Peyer's patch (tissue), 4 donors: ENCODE measurements at regions not wholly inside any gene's neighbourhood (a gene's known extent, or its start where the extent isn't known, plus 50 kb on each side); places are given as distances from the start of the nearest gene placed in this dataset.

Source experiments
- DNase-seq, 3 donors: peaks; one replicate each; pipeline ENCODE4 v3.0.0-alpha.2; 2017 to 2019
- H3K27ac ChIP-seq, 4 donors: fragments of 200-600 bp; sonication (generic); one replicate each; pipeline ENCODE4 v1.5.1; 2016 to 2019
- H3K27me3 ChIP-seq, 2 donors: fragments of 200-600 bp; sonication (generic); one replicate each; pipeline ENCODE4 v1.5.1; 2019
- H3K36me3 ChIP-seq, 3 donors: fragments of 200-600 bp; sonication (generic); one replicate each; pipeline ENCODE4 v1.5.1; 2016 to 2019
- H3K4me1 ChIP-seq, 4 donors: fragments of 200-600 bp; sonication (generic); one replicate each; pipeline ENCODE4 v1.5.1; 2016 to 2019
- H3K4me3 ChIP-seq, 4 donors: fragments of 200-600 bp; sonication (generic); 1 replicate in 3 of 4; 2 replicates in 1 of 4; pipeline ENCODE4 v1.5.1; 2016 to 2019; ENCODE audit warnings: mild to moderate bottlenecking in 1 of 4
- H3K9me3 ChIP-seq, 4 donors: fragments of 200-600 bp; sonication (generic); one replicate each; pipeline ENCODE4 v1.5.1; 2016 to 2019; ENCODE audit warnings: mild to moderate bottlenecking in 1 of 4
- POLR2A ChIP-seq, 2 donors: fragments of 450-650 bp; IDR thresholded peaks; one replicate each; pipeline ENCODE4 v1.5.1; 2017; ENCODE audit warnings: antibody characterized with exemption in 2 of 2, mild to moderate bottlenecking in 2 of 2, moderate library complexity in 2 of 2
- TF ChIP-seq, protein P1 (sequence below), 6 experiments: fragments of 450-650 bp in 4 of 6; fragments of 200-600 bp in 2 of 6; sonication (generic) in 1 of 6; IDR thresholded peaks; one replicate each; pipeline ENCODE4 v1.5.1; 2017 to 2019; ENCODE audit warnings: antibody characterized with exemption in 6 of 6, mild to moderate bottlenecking in 3 of 6, moderate library complexity in 1 of 6

DNA sequence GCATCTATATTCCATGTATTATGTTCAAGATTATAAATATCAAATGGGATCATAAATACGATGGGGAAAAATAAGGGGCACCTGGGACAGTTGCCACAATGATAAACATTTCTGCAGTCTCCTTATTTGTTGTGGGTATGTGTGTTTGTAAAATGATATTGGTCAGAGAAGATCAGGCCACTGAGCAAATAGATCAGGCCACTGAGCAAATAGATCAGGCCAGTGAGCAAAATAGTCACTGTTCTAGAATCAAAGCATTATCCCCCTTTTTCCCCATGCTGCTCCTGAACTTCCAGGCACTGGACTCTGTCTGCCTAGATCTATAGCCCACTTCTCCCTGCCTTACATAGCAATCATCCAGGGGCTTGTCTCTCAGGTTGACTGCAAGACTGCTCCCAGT is 599.8 kb upstream of the USP24 start:
- H3K4me1 ChIP-seq, result no peaks in the 10 kb centered on the region
- no peak overlapping the region for H3K27ac ChIP-seq
- no peak for TF ChIP-seq POLR2A (IDR thresholded peaks at IDR 0.05)
- TF ChIP-seq, protein P1, sequence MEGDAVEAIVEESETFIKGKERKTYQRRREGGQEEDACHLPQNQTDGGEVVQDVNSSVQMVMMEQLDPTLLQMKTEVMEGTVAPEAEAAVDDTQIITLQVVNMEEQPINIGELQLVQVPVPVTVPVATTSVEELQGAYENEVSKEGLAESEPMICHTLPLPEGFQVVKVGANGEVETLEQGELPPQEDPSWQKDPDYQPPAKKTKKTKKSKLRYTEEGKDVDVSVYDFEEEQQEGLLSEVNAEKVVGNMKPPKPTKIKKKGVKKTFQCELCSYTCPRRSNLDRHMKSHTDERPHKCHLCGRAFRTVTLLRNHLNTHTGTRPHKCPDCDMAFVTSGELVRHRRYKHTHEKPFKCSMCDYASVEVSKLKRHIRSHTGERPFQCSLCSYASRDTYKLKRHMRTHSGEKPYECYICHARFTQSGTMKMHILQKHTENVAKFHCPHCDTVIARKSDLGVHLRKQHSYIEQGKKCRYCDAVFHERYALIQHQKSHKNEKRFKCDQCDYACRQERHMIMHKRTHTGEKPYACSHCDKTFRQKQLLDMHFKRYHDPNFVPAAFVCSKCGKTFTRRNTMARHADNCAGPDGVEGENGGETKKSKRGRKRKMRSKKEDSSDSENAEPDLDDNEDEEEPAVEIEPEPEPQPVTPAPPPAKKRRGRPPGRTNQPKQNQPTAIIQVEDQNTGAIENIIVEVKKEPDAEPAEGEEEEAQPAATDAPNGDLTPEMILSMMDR (IDR thresholded peaks at IDR 0.05), result no peak
- H3K36me3 ChIP-seq, result no peaks in the 10 kb centered on the region
- no peaks in the 10 kb centered on the region for H3K9me3 ChIP-seq
- DNase-seq, result no peak
- H3K4me3 ChIP-seq, result no peak overlapping the region
- no peaks in the 10 kb centered on the region for H3K27me3 ChIP-seq

DNA sequence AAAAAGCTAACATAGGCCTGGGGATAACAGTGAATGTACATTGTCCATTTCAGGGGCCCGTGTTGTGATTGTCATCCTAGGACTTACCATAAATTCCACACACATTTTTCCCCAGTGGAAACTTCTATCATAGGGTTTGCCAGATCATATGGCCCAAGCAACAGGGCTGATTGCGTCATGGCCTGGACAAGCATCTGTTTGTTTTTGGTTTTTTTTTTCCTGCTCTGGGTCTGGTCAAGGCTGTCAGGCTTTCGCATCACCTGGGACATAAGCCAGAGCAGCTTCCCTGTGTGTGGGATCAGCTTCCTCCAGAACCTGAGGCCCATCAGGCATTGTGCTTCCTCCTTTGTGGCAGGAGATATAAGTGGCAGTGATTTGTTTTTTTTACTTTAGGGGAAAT is 598.5 kb upstream of the USP24 start:
- no peak overlapping the region for H3K27ac ChIP-seq
- H3K36me3 ChIP-seq, result no peaks in the 10 kb centered on the region
- DNase-seq, result peak in 2 of 3 donors; percentile 17 to 65

DNA sequence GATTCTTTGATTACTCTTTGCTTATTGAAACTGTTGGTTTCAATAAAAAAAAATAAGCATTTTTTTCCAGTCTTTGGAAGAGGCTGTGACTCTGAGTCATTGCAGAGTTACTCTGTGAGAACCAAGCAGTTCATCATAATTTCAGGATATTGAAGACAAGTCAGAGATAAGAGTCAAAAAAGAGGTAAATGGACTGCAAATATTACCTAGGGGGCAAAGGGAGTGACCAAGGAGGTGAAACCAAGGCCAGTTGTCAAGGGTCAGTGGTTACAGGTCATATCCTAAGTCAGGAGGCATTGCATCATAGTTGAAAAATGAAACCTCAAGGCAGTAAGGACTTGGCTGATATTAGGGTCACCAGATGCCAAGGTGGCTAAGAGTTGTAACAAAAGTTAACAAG is 597.1 kb upstream of the USP24 start:
- H3K27ac ChIP-seq, result no peak overlapping the region
- H3K27me3 ChIP-seq, result no peaks in the 10 kb centered on the region
- H3K9me3 ChIP-seq, result no peaks in the 10 kb centered on the region
- TF ChIP-seq, protein P1 (IDR thresholded peaks at IDR 0.05), result no peak
- TF ChIP-seq POLR2A (IDR thresholded peaks at IDR 0.05), result no peak
- no peak overlapping the region for H3K4me3 ChIP-seq
- no peak for DNase-seq
- no peaks in the 10 kb centered on the region for H3K4me1 ChIP-seq
- no peaks in the 10 kb centered on the region for H3K36me3 ChIP-seq

More for the DNA sequence above, 598.5 kb upstream of the USP24 start:
- Histone ChIP-seq H3K4me1 (no peaks in the 10 kb centered on the region), H3K27me3 (no peaks in the 10 kb centered on the region), H3K4me3 (no peak overlapping the region), H3K9me3 (no peaks in the 10 kb centered on the region)
- TF ChIP-seq POLR2A (IDR thresholded peaks at IDR 0.05), result no peak
- TF ChIP-seq, protein P1 (IDR thresholded peaks at IDR 0.05), result no peak

DNA sequence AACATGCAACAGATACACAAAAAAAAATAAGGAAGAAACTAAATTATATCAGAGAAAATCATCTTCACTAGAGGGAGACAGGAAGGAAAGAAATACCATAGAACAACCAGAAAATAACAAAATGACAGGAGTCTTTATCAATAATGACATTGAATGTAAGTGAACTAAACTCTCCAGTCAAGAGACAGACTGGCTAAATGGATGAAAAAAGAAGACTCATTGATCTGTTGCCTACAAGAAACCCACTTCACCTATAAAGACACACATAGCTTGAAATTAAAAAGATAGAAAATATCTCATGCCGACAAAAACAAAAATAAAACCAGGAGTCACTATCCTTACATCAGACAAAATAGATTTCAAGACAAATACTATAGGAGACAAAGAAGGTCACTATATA is 593.1 kb upstream of the USP24 start:
- H3K27ac ChIP-seq, result no peak overlapping the region
- H3K4me1 ChIP-seq, result no peaks in the 10 kb centered on the region
- no peak for DNase-seq
- no peak for TF ChIP-seq POLR2A (IDR thresholded peaks at IDR 0.05)
- TF ChIP-seq, protein P1 (IDR thresholded peaks at IDR 0.05), result no peak
- H3K36me3 ChIP-seq, result no peaks in the 10 kb centered on the region
- no peak overlapping the region for H3K4me3 ChIP-seq
- H3K27me3 ChIP-seq, result no peaks in the 10 kb centered on the region
- H3K9me3 ChIP-seq, result no peaks in the 10 kb centered on the region

DNA sequence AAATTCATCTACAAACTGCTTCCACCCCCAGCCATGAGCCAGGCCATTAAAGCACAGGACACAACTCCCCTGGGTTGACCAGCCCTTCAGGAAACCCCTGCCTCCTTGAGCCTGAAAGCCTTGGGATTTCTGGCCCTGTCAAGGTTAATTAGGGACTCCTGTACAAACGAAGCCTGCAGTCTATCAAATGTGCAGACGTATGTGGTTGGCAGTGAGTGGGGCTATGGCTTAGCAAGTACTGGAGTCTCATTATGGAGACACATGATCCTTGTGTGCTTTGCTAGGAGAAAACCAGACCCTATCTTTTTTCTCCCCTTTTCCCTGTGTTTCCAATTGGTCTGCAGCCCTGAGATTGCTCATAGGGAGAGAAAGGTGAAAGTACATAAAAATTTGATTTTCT is 588.3 kb upstream of the USP24 start:
- H3K9me3 ChIP-seq, result peaks cover 0 to 3% (median 0%) of the 10 kb centered on the region in 4 donors
- no peaks in the 10 kb centered on the region for H3K27me3 ChIP-seq
- H3K36me3 ChIP-seq, result no peaks in the 10 kb centered on the region
- no peaks in the 10 kb centered on the region for H3K4me1 ChIP-seq
- DNase-seq, result no peak
- no peak overlapping the region for H3K27ac ChIP-seq
- TF ChIP-seq, protein P1 (IDR thresholded peaks at IDR 0.05), result no peak
- no peak for TF ChIP-seq POLR2A (IDR thresholded peaks at IDR 0.05)
- no peak overlapping the region for H3K4me3 ChIP-seq

DNA sequence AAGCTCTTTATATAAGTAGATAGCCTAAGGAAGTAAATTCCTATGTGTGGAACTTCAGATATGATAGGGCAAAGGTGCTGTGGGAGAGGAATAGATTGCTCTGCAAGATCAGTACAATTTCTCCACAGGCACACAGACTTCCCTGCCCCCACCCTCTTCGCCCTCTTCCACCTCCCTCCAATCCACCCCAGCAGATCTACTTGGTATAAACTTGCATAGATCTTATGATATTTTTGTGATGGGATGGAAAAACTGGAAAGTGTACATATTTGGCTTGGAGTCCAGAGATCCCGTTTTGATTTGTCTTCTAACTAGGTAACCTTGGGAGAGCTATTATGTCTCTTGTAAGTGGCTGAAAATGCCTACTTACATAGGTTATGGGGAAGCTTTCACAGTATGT is 586.3 kb upstream of the USP24 start:
- H3K27ac ChIP-seq, result no peak overlapping the region
- no peaks in the 10 kb centered on the region for H3K36me3 ChIP-seq
- peaks cover 0 to 3% (median 0%) of the 10 kb centered on the region in 4 donors for H3K9me3 ChIP-seq
- no peaks in the 10 kb centered on the region for H3K4me1 ChIP-seq
- TF ChIP-seq POLR2A (IDR thresholded peaks at IDR 0.05), result no peak
- TF ChIP-seq, protein P1 (IDR thresholded peaks at IDR 0.05), result no peak
- no peaks in the 10 kb centered on the region for H3K27me3 ChIP-seq
- no peak for DNase-seq
- H3K4me3 ChIP-seq, result no peak overlapping the region
